Caco-2 (cell line): ENCODE measurements at regions not wholly inside any gene's neighbourhood (a gene's known extent, or its start where the extent isn't known, plus 50 kb on each side); places are given as distances from the start of the nearest gene placed in this dataset.

Experiments
- BruUV-seq: library from RNA; stranded (reverse); fragments of 400-500 nt; replicated peaks from 2 replicates; lab custom pipeline; 2021; lab: Mats Ljungman, UMichigan
- CTCF ChIA-PET: fragments of 300-600 bp; sonication (Branson Sonifier 250); formaldehyde crosslinking; loops from one replicate; lab custom pipeline; 2022; ENCODE audit warnings: antibody characterized with exemption; lab: Charles Lee
- POLR2A ChIA-PET: fragments of 300-600 bp; sonication (Branson Sonifier 250); formaldehyde crosslinking; loops from one replicate; lab custom pipeline; 2022; ENCODE audit warnings: antibody characterized with exemption; lab: Charles Lee
- DNase-seq, 2 experiments: peaks; one replicate each; pipeline versions ENCODE4 v3.0.0 to v3.0.0-alpha.2; 2020 to 2022
- H3K27me3 ChIP-seq: replicated peaks from 2 replicates; pipeline ENCODE4 v1.6.0; 2011; ENCODE audit warnings: low read length; ENCODE audit not compliant: control insufficient read depth, insufficient read depth
- H3K36me3 ChIP-seq: 2 replicates; pipeline ENCODE4 v1.5.1; 2011; ENCODE audit warnings: low read length; ENCODE audit not compliant: control insufficient read depth, insufficient read depth
- H3K4me1 ChIP-seq: fragments of 250-450 bp; sonication (Bioruptor Pico); 2 replicates; pipeline ENCODE4 v1.5.1; 2020; ENCODE audit warnings: mild to moderate bottlenecking
- H3K4me3 ChIP-seq: 2 replicates; pipeline ENCODE4 v1.5.1; 2011; ENCODE audit warnings: low read depth, mild to moderate bottlenecking, control low read depth, low read length
- H3K9me3 ChIP-seq: fragments of 250-450 bp; sonication (Bioruptor Pico); 2 replicates; pipeline ENCODE4 v1.5.1; 2020; ENCODE audit warnings: mild to moderate bottlenecking, moderate library complexity
- H3K27ac Mint-ChIP-seq: one replicate; pipeline ENCODE4 v1.8.0; 2022; ENCODE audit warnings: mixed read lengths; ENCODE audit not compliant: unreplicated experiment
- H3K27me3 Mint-ChIP-seq: one replicate; pipeline ENCODE4 v1.8.0; 2022; ENCODE audit warnings: mixed read lengths; ENCODE audit not compliant: insufficient read depth, unreplicated experiment
- H3K36me3 Mint-ChIP-seq: one replicate; pipeline ENCODE4 v1.8.0; 2022; ENCODE audit warnings: mild to moderate bottlenecking, mixed read lengths; ENCODE audit not compliant: insufficient read depth, unreplicated experiment
- H3K4me1 Mint-ChIP-seq: one replicate; pipeline ENCODE4 v1.8.0; 2022; ENCODE audit warnings: low read depth, mixed read lengths; ENCODE audit not compliant: unreplicated experiment
- H3K4me3 Mint-ChIP-seq: one replicate; pipeline ENCODE4 v1.8.0; 2022; ENCODE audit warnings: mild to moderate bottlenecking, moderate library complexity, mixed read lengths; ENCODE audit not compliant: unreplicated experiment
- H3K9me3 Mint-ChIP-seq: one replicate; pipeline ENCODE4 v1.8.0; 2022; ENCODE audit warnings: mixed read lengths; ENCODE audit not compliant: unreplicated experiment
- CTCF ChIP-seq, 2 experiments: fragments of 200-600 bp in 1 of 2; IDR thresholded peaks; 1 replicate in 1 of 2; 2 replicates in 1 of 2; pipeline versions ENCODE4 v1.5.1 to v1.8.0; 2011 to 2022; ENCODE audit warnings: antibody characterized with exemption in 1 of 2, control low read depth in 1 of 2, inconsistent platforms in 1 of 2, low read depth in 1 of 2, low read length in 1 of 2, mild to moderate bottlenecking in 1 of 2, moderate library complexity in 1 of 2; ENCODE audit not compliant: insufficient read depth in 1 of 2, severe bottlenecking in 1 of 2, unreplicated experiment in 1 of 2
- intact Hi-C: fragments of 100-400 bp; cut with micrococcal nuclease; formaldehyde crosslinking; loops from one replicate; pipeline ENCODE4 v1.10.0; 2022; ENCODE audit not compliant: unreplicated experiment

GRCh38 chr1:191350938-191351337 lies 807.3 kb upstream of the RGS18 start:
- no peaks in the 10 kb centered on the region for H3K4me1 Mint-ChIP-seq
- Histone ChIP-seq H3K36me3 (no peaks in the 10 kb centered on the region), H3K4me1 (no peaks in the 10 kb centered on the region), H3K4me3 (no peak overlapping the region), H3K27me3 (no peaks in the 10 kb centered on the region), H3K9me3 (no peaks in the 10 kb centered on the region)
- intact Hi-C loops = no loop called here
- TF ChIP-seq CTCF (IDR thresholded peaks at IDR 0.05; ENCODE audit: insufficient read depth in 1 of 2, low read depth in 1 of 2, low read length in 1 of 2, severe bottlenecking in 1 of 2, unreplicated experiment in 1 of 2) = no peak
- H3K9me3 Mint-ChIP-seq = no peaks in the 10 kb centered on the region
- H3K27ac Mint-ChIP-seq = no peak overlapping the region
- no TSS peak for BruUV-seq
- ChIA-PET CTCF (no interaction called here), POLR2A (no interaction called here)
- H3K4me3 Mint-ChIP-seq = no peak overlapping the region
- H3K27me3 Mint-ChIP-seq = no peaks in the 10 kb centered on the region
- DNase-seq = no peak
- H3K36me3 Mint-ChIP-seq = no peaks in the 10 kb centered on the region

DNA sequence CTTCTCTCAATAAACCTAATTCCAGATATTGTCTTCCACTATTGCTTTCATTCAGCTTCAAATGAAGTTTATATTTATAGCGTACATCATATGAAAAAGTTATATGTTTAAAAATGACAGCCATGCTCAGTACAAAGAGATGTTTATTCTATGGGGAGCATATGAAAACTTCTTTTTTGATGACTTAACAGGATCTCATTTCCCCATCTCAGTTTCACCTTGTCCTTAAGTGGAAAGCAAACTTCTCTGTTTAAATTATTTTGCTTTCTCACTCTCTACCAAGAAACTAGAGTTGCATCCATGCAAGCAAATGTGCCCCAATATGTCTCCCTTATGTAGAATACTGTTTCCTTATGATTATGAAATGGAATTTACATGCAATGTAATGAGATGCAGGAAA lies 799.5 kb upstream of the RGS18 start:
- H3K4me3 ChIP-seq = no peak overlapping the region
- intact Hi-C loops = no loop called here
- H3K9me3 ChIP-seq = no peaks in the 10 kb centered on the region
- ChIA-PET CTCF (no interaction called here), POLR2A (no interaction called here)
- H3K4me1 Mint-ChIP-seq = no peaks in the 10 kb centered on the region
- H3K27ac Mint-ChIP-seq = no peak overlapping the region
- no peaks in the 10 kb centered on the region for H3K9me3 Mint-ChIP-seq
- H3K36me3 Mint-ChIP-seq = no peaks in the 10 kb centered on the region
- BruUV-seq = no TSS peak
- no peak overlapping the region for H3K4me3 Mint-ChIP-seq
- no peaks in the 10 kb centered on the region for H3K36me3 ChIP-seq
- H3K27me3 ChIP-seq = no peaks in the 10 kb centered on the region
- no peaks in the 10 kb centered on the region for H3K4me1 ChIP-seq
- TF ChIP-seq CTCF (IDR thresholded peaks at IDR 0.05; ENCODE audit: insufficient read depth in 1 of 2, low read depth in 1 of 2, low read length in 1 of 2, severe bottlenecking in 1 of 2, unreplicated experiment in 1 of 2) = no peak
- H3K27me3 Mint-ChIP-seq = no peaks in the 10 kb centered on the region
- DNase-seq = no peak

DNA sequence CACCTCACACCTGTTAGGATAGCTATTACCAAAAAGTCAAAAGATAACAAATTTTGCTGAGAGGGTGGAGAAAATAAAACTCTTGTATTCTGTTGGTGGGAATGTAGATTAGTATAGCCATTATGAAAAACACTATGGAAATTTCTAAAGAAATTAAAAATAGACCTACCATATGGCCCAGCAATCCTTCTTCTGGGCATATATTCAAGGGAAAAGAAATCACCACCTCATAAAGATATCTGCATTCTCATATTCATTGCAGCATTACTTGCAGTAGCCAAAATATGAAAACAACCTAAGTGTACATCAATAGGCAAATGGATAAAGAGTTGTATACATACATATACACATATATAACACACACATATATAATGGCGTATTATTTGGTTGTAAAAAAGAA lies 791.6 kb upstream of the RGS18 start:
- CTCF ChIA-PET = no interaction called here
- TF ChIP-seq CTCF (IDR thresholded peaks at IDR 0.05; ENCODE audit: insufficient read depth in 1 of 2, low read depth in 1 of 2, low read length in 1 of 2, severe bottlenecking in 1 of 2, unreplicated experiment in 1 of 2) = no peak

More for the DNA sequence above, 791.6 kb upstream of the RGS18 start:
- Histone ChIP-seq H3K36me3 (no peaks in the 10 kb centered on the region), H3K9me3 (no peaks in the 10 kb centered on the region), H3K27me3 (no peaks in the 10 kb centered on the region), H3K4me3 (no peak overlapping the region), H3K4me1 (no peaks in the 10 kb centered on the region)
- no peaks in the 10 kb centered on the region for H3K36me3 Mint-ChIP-seq
- H3K27me3 Mint-ChIP-seq = no peaks in the 10 kb centered on the region
- no peaks in the 10 kb centered on the region for H3K4me1 Mint-ChIP-seq
- intact Hi-C loops = no loop called here
- no peak overlapping the region for H3K27ac Mint-ChIP-seq
- no peak overlapping the region for H3K4me3 Mint-ChIP-seq
- no TSS peak for BruUV-seq
- H3K9me3 Mint-ChIP-seq = no peaks in the 10 kb centered on the region
- POLR2A ChIA-PET = no interaction called here
- no peak for DNase-seq
